ENCODE measurements at regions not wholly inside any gene's neighbourhood (a gene's known extent, or its start where the extent isn't known, plus 50 kb on each side); places are given as distances from the start of the nearest gene placed in this dataset.
A peak's percentile ranks its signal among the peaks of the same experiment; 100 is the strongest.

GRCh38 chr18:10053861-10054260, 140.0 kb downstream of the VAPA start:
- intact Hi-C loops (cut with micrococcal nuclease) = no loop called here
- ATAC-seq (no peak), DNase-seq (no peak)

- ATAC-seq (no peak), DNase-seq (no peak)
- intact Hi-C loops (cut with micrococcal nuclease) = no loop called here
Measured at GRCh38 chr18:10054366-10054765, 140.6 kb downstream of the VAPA start.

GRCh38 chr18:10055125-10055750, 141.4 kb downstream of the VAPA start:
- ATAC-seq (no peak), DNase-seq (no peak)
- intact Hi-C loops (cut with micrococcal nuclease) = no loop called here

- DNase-seq (no peak), ATAC-seq (no peak)
- intact Hi-C loops (cut with micrococcal nuclease) = no loop called here
Measured at GRCh38 chr18:10056506-10056905, 142.7 kb downstream of the VAPA start.

- intact Hi-C loops (cut with micrococcal nuclease) = no loop called here
- ATAC-seq (no peak), DNase-seq (no peak)
Measured at GRCh38 chr18:10057401-10057893, 143.6 kb downstream of the VAPA start.

- ATAC-seq = peak; percentile 22
- intact Hi-C loops (cut with micrococcal nuclease) = no loop called here
- DNase-seq = no peak
Measured at GRCh38 chr18:10057894-10058791, 144.3 kb downstream of the VAPA start.

GRCh38 chr18:10059610-10060468, 146.0 kb downstream of the VAPA start:
- intact Hi-C loops (cut with micrococcal nuclease) = no loop called here
- ATAC-seq (no peak), DNase-seq (no peak)

GRCh38 chr18:10060469-10060782, 146.6 kb downstream of the VAPA start:
- ATAC-seq = no peak

GRCh38 chr18:10060841-10061240, 147.0 kb downstream of the VAPA start:
- ATAC-seq (no peak), DNase-seq (no peak)
- intact Hi-C loops (cut with micrococcal nuclease) = no loop called here

More at GRCh38 chr18:10060469-10060782, 146.6 kb downstream of the VAPA start:
- intact Hi-C loops (cut with micrococcal nuclease) = no loop called here
- DNase-seq = no peak

- no peak for ATAC-seq
- intact Hi-C loops (cut with micrococcal nuclease) = no loop called here
Measured at GRCh38 chr18:10061566-10062140, 147.8 kb downstream of the VAPA start.

GRCh38 chr18:10062302-10063300, 148.8 kb downstream of the VAPA start:
- intact Hi-C loops (cut with micrococcal nuclease) = no loop called here
- peak; percentile 29 for ATAC-seq
- DNase-seq = no peak

More at GRCh38 chr18:10061566-10062140, 147.8 kb downstream of the VAPA start:
- DNase-seq = no peak

- intact Hi-C loops (cut with micrococcal nuclease) = no loop called here
- no peak for ATAC-seq
Measured at GRCh38 chr18:10063489-10063888, 149.7 kb downstream of the VAPA start.

GRCh38 chr18:10064267-10064666, 150.5 kb downstream of the VAPA start:
- intact Hi-C loops (cut with micrococcal nuclease) = no loop called here
- DNase-seq (peak; percentile 48), ATAC-seq (peak; percentile 93)

More at GRCh38 chr18:10063489-10063888, 149.7 kb downstream of the VAPA start:
- no peak for DNase-seq

- intact Hi-C loops (cut with micrococcal nuclease) = no loop called here
- ATAC-seq = no peak
- DNase-seq = no peak
Measured at GRCh38 chr18:10065296-10065695, 151.5 kb downstream of the VAPA start.

GRCh38 chr18:10067670-10068659, 154.1 kb downstream of the VAPA start:
- DNase-seq (no peak), ATAC-seq (no peak)
- intact Hi-C loops (cut with micrococcal nuclease) = no loop called here

- ATAC-seq (no peak), DNase-seq (no peak)
- intact Hi-C loops (cut with micrococcal nuclease) = no loop called here
Measured at GRCh38 chr18:10068766-10069567, 155.2 kb downstream of the VAPA start.
